HepG2 (cell line): ENCODE measurements at regions not wholly inside any gene's neighbourhood (a gene's known extent, or its start where the extent isn't known, plus 50 kb on each side); places are given as distances from the start of the nearest gene placed in this dataset.

Experiments used
- ATAC-seq: fragments of 200-7000 bp; cut with Tn5 transposase; 3 replicates; pipeline ENCODE4 v1.9.1; 2020; ENCODE audit warnings: mild to moderate bottlenecking, moderate library complexity
- BruUV-seq: library from RNA; stranded (reverse); fragments of 400-500 nt; replicated peaks from 2 replicates; lab custom pipeline; 2021; lab: Mats Ljungman, UMichigan
- CTCF ChIA-PET: fragments of 300-600 bp; formaldehyde crosslinking; extraction: SDS; loops from one replicate; lab custom pipeline; 2021; ENCODE audit warnings: low total read pairs, inconsistent platforms, low intra/inter-chr PET ratio; lab: Yijun Ruan, JAX
- POLR2A ChIA-PET: fragments of 350-600 bp; sonication (Branson Sonifier 250); formaldehyde crosslinking; loops from one replicate; lab custom pipeline; 2020; ENCODE audit warnings: antibody characterized with exemption, inconsistent platforms; lab: Yijun Ruan, JAX
- DNase-seq: peaks from one replicate; pipeline ENCODE4 v3.0.0-alpha.2; 2015; ENCODE audit warnings: low spot score
- FAIRE-seq: peaks from 3 replicates; lab custom pipeline; 2011; peaks lifted over from hg19 to GRCh38; lab: Jason Lieb, UNC
- H2AFZ ChIP-seq: one replicate; pipeline ENCODE4 v1.6.1; 2011; ENCODE audit warnings: low read length, inconsistent platforms
- H3K27ac ChIP-seq: fragments of 300-600 bp; 3 replicates; pipeline ENCODE4 v1.8.0; 2011; ENCODE audit warnings: mixed run types, mild to moderate bottlenecking, mixed read lengths, low read length, inconsistent platforms; ENCODE audit not compliant: insufficient read depth; ENCODE audit errors: extremely low read length
- H3K27me3 ChIP-seq, 2 experiments: fragments of 200-600 bp in 1 of 2; 2 replicates in 1 of 2; 3 replicates in 1 of 2; pipeline versions ENCODE4 v1.6.0 to v1.8.0; 2011; ENCODE audit warnings: low read length in 2 of 2, mild to moderate bottlenecking in 2 of 2, moderate library complexity in 2 of 2, inconsistent platforms in 1 of 2; ENCODE audit not compliant: insufficient read depth in 2 of 2, control insufficient read depth in 1 of 2
- H3K36me3 ChIP-seq, 2 experiments: fragments of 200-600 bp in 1 of 2; replicated peaks in 1 of 2; 2 replicates in 1 of 2; 3 replicates in 1 of 2; pipeline versions ENCODE4 v1.5.1 to v1.8.0; 2011; ENCODE audit warnings: low read length in 2 of 2, inconsistent platforms in 1 of 2; ENCODE audit not compliant: insufficient read depth in 2 of 2, control insufficient read depth in 1 of 2
- H3K4me1 ChIP-seq: 2 replicates; pipeline ENCODE4 v1.5.1; 2012; ENCODE audit warnings: low read length, inconsistent platforms; ENCODE audit not compliant: insufficient read depth
- H3K4me2 ChIP-seq: 2 replicates; pipeline ENCODE4 v1.6.0; 2011; ENCODE audit warnings: low read depth, low read length, inconsistent platforms
- H3K4me3 ChIP-seq, 3 experiments: fragments of 200-600 bp in 1 of 3; sonication (generic), shearing (Covaris generic) in 1 of 3; replicated peaks in 1 of 3; 2 replicates each; pipeline ENCODE4 v1.5.1; 2011 to 2016; ENCODE audit warnings: low read length in 3 of 3, inconsistent platforms in 2 of 3, low read depth in 2 of 3, mild to moderate bottlenecking in 2 of 3, control low read depth in 1 of 3, mixed read lengths in 1 of 3; ENCODE audit not compliant: insufficient read depth in 1 of 3
- H3K79me2 ChIP-seq: one replicate; pipeline ENCODE4 v1.6.1; 2011; ENCODE audit warnings: low read length, inconsistent platforms; ENCODE audit not compliant: insufficient read depth
- H3K9ac ChIP-seq: 2 replicates; pipeline ENCODE4 v1.6.0; 2011; ENCODE audit warnings: mild to moderate bottlenecking, low read depth, low read length, inconsistent platforms; ENCODE audit not compliant: insufficient read depth
- H3K9me3 ChIP-seq: 2 replicates; pipeline ENCODE4 v1.5.1; 2012; ENCODE audit warnings: mild to moderate bottlenecking, low read length
- H4K20me1 ChIP-seq: 2 replicates; pipeline ENCODE4 v1.6.0; 2011; ENCODE audit warnings: inconsistent platforms, mild to moderate bottlenecking, low read length, moderate library complexity; ENCODE audit not compliant: insufficient read depth
- FOSL1 ChIP-seq: sonication (generic); formaldehyde crosslinking; IDR thresholded peaks from 2 replicates; pipeline ENCODE4 v1.9.0; 2021; ENCODE audit warnings: missing genetic modification reagents, borderline replicate concordance
- HNRNPK ChIP-seq: fragments of 200-400 bp; formaldehyde crosslinking; IDR thresholded peaks from 2 replicates; pipeline ENCODE4 v1.6.1; 2018; ENCODE audit warnings: low read length, low read depth, moderate library complexity, mild to moderate bottlenecking; ENCODE audit not compliant: poor library complexity, severe bottlenecking
- JDP2 ChIP-seq: sonication (generic); formaldehyde crosslinking; IDR thresholded peaks from 2 replicates; pipeline ENCODE4 v1.8.1; 2022; ENCODE audit warnings: missing genetic modification reagents, borderline replicate concordance
- JUND ChIP-seq: sonication (generic); formaldehyde crosslinking; IDR thresholded peaks from 2 replicates; pipeline ENCODE4 v1.8.0; 2022; ENCODE audit warnings: mild to moderate bottlenecking, missing genetic modification reagents
- SNAPC2 ChIP-seq: sonication (generic); formaldehyde crosslinking; IDR thresholded peaks from 2 replicates; pipeline ENCODE4 v1.8.1; 2022; ENCODE audit warnings: mild to moderate bottlenecking, missing genetic modification reagents
- TMF1 ChIP-seq: sonication (generic); formaldehyde crosslinking; IDR thresholded peaks from 2 replicates; pipeline ENCODE4 v1.8.1; 2022; ENCODE audit warnings: low read depth, missing genetic modification reagents
- ZNF563 ChIP-seq: sonication (generic); formaldehyde crosslinking; IDR thresholded peaks from 2 replicates; pipeline ENCODE4 v1.8.0; 2022; ENCODE audit warnings: mild to moderate bottlenecking, moderate library complexity, missing genetic modification reagents
- ZNF615 ChIP-seq: sonication (generic); formaldehyde crosslinking; IDR thresholded peaks from 2 replicates; pipeline ENCODE4 v1.5.0; 2020; ENCODE audit warnings: mild to moderate bottlenecking, missing genetic modification reagents, borderline replicate concordance
- ZNF670 ChIP-seq: sonication (generic); formaldehyde crosslinking; IDR thresholded peaks from 2 replicates; pipeline ENCODE4 v1.8.0; 2022; ENCODE audit warnings: mild to moderate bottlenecking, missing genetic modification reagents, borderline replicate concordance
- ZNF788 ChIP-seq: sonication (generic); formaldehyde crosslinking; IDR thresholded peaks from 2 replicates; pipeline ENCODE4 v1.5.0; 2020; ENCODE audit warnings: mild to moderate bottlenecking, missing genetic modification reagents, borderline replicate concordance
- WGBS: methylation state at CpG from one replicate; pipeline ENCODE4 v1.1.6; 2017; ENCODE audit warnings: low lambda C conversion rate; 5-methylcytosine and 5-hydroxymethylcytosine counted together
- in situ Hi-C: cut with HindIII; loops from 2 replicates; pipeline ENCODE4 v1.10.0; 2017; ENCODE audit warnings: low pct_unique_long_range_greater_than_20kb; ENCODE audit not compliant: extremely low pct_ligation_motif_present
- intact Hi-C: fragments of 100-400 bp; cut with micrococcal nuclease; formaldehyde crosslinking; loops from one replicate; pipeline ENCODE4 v1.10.0; 2022; ENCODE audit not compliant: unreplicated experiment
- TF ChIP-seq, protein P1 (sequence below): sonication (generic); formaldehyde crosslinking; IDR thresholded peaks from 2 replicates; pipeline ENCODE4 v1.4.0; 2020; ENCODE audit warnings: missing genetic modification reagents, mild to moderate bottlenecking, borderline replicate concordance
- TF ChIP-seq, protein P2 (sequence below): sonication (generic); formaldehyde crosslinking; IDR thresholded peaks from 2 replicates; pipeline ENCODE4 v1.8.0; 2022; ENCODE audit warnings: mild to moderate bottlenecking, missing genetic modification reagents, moderate library complexity
- TF ChIP-seq, protein P3 (sequence below): sonication (generic); formaldehyde crosslinking; IDR thresholded peaks from 2 replicates; pipeline ENCODE4 v1.5.0; 2020; ENCODE audit warnings: mild to moderate bottlenecking, missing genetic modification reagents

DNA sequence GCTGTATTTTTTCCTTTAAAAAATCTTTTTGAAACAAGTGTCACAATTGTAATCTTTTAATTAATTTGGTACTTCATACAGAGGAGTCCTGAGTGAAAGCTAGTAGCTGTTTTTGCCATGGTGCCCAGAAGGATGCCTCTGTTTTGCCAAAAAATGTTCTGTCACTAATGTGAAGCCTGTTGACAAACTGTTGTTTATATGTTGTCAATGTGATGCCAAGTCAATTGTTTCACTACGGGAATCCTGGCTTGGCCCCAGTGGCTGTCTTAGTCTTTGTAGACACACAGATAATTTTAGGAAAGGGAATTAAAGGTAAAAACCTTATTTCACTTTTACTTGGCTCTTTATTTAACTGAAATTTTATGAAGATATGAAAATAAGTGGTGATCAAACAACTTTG, 706.4 kb upstream of the MMS22L start:
- WGBS = 0% methylated on average over 1 of the region's 1 CpG
- no peaks in the 10 kb centered on the region for H3K9me3 ChIP-seq
- H3K9ac ChIP-seq = no peak overlapping the region
- intact Hi-C loops (no loop called here), in situ Hi-C loops (no loop called here)
- FAIRE-seq (no peak), DNase-seq (no peak), ATAC-seq (no peak)
- TF ChIP-seq, protein P1, sequence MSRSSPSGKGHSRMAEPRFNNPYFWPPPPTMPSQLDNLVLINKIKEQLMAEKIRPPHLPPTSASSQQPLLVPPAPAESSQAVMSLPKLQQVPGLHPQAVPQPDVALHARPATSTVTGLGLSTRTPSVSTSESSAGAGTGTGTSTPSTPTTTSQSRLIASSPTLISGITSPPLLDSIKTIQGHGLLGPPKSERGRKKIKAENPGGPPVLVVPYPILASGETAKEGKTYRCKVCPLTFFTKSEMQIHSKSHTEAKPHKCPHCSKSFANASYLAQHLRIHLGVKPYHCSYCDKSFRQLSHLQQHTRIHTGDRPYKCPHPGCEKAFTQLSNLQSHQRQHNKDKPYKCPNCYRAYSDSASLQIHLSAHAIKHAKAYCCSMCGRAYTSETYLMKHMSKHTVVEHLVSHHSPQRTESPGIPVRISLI (CRISPR knock-in tag) = no peak
- TF ChIP-seq JUND = no peak
- BruUV-seq = no TSS peak
- no peaks in the 10 kb centered on the region for H3K27me3 ChIP-seq
- no peak overlapping the region for H3K4me2 ChIP-seq
- ChIA-PET CTCF (no interaction called here), POLR2A (no interaction called here)
- no peak overlapping the region for H2AFZ ChIP-seq
- no peaks in the 10 kb centered on the region for H3K4me1 ChIP-seq
- no peaks in the 10 kb centered on the region for H4K20me1 ChIP-seq
- no peak overlapping the region for H3K4me3 ChIP-seq
- H3K27ac ChIP-seq = no peak overlapping the region
- H3K79me2 ChIP-seq = no peaks in the 10 kb centered on the region
- H3K36me3 ChIP-seq = no peaks in the 10 kb centered on the region

DNA sequence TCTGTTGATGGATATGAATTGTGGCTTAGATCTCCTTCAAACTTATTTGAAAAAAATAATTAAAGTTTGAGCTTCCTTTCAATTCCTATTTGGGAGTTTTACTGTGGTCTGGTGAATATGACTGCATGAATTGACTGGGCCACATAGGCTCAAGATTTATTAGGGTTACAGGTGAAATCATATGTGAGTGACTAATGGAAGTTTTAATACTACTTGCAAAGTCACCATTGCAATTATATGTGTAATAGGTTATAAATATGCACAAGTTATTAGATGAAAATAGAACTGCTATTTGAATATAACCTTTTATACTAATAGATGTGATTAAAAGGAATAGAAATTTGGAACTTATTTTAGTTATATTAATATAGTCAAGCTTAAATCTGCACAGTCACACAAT, 712.1 kb upstream of the MMS22L start:
- Histone ChIP-seq H4K20me1 (no peaks in the 10 kb centered on the region; the same call in 1 of the 2 replicates), H3K4me1 (no peaks in the 10 kb centered on the region), H3K27ac (no peak overlapping the region), H3K9ac (no peak overlapping the region), H2AFZ (no peak overlapping the region), H3K79me2 (no peaks in the 10 kb centered on the region), H3K27me3 (no peaks in the 10 kb centered on the region), H3K4me2 (no peak overlapping the region)
- FAIRE-seq (no peak), ATAC-seq (no peak), DNase-seq (no peak)
- intact Hi-C loops = no loop called here
- in situ Hi-C loops = no loop called here
- TF ChIP-seq, protein P2, sequence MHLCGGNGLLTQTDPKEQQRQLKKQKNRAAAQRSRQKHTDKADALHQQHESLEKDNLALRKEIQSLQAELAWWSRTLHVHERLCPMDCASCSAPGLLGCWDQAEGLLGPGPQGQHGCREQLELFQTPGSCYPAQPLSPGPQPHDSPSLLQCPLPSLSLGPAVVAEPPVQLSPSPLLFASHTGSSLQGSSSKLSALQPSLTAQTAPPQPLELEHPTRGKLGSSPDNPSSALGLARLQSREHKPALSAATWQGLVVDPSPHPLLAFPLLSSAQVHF (CRISPR knock-in tag) = no peak
- TF ChIP-seq SNAPC2 (CRISPR knock-in tag) = no peak
- no peak for TF ChIP-seq ZNF670
- no peak for TF ChIP-seq TMF1 (CRISPR knock-in tag)
- no peak for TF ChIP-seq ZNF563 (CRISPR knock-in tag)
- TF ChIP-seq HNRNPK = no peak
- TF ChIP-seq ZNF615 (CRISPR knock-in tag) = no peak
- TF ChIP-seq, protein P3, sequence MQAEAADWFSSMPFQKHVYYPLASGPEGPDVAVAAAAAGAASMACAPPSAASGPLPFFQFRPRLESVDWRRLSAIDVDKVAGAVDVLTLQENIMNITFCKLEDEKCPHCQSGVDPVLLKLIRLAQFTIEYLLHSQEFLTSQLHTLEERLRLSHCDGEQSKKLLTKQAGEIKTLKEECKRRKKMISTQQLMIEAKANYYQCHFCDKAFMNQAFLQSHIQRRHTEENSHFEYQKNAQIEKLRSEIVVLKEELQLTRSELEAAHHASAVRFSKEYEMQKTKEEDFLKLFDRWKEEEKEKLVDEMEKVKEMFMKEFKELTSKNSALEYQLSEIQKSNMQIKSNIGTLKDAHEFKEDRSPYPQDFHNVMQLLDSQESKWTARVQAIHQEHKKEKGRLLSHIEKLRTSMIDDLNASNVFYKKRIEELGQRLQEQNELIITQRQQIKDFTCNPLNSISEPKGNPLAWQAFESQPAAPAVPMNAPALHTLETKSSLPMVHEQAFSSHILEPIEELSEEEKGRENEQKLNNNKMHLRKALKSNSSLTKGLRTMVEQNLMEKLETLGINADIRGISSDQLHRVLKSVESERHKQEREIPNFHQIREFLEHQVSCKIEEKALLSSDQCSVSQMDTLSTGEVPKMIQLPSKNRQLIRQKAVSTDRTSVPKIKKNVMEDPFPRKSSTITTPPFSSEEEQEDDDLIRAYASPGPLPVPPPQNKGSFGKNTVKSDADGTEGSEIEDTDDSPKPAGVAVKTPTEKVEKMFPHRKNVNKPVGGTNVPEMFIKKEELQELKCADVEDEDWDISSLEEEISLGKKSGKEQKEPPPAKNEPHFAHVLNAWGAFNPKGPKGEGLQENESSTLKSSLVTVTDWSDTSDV (CRISPR knock-in tag) = no peak
- TF ChIP-seq FOSL1 (CRISPR knock-in tag) = no peak
- TF ChIP-seq JDP2 (CRISPR knock-in tag) = no peak
- no peak for TF ChIP-seq ZNF788 (CRISPR knock-in tag)
- TF ChIP-seq, all 625 proteins: peak for 0
- Histone ChIP-seq H3K9me3 (no peaks in the 10 kb centered on the region), H3K4me3 (no peak overlapping the region), H3K36me3 (no peaks in the 10 kb centered on the region)
- BruUV-seq = no TSS peak
- CTCF ChIA-PET = no interaction called here
- POLR2A ChIA-PET = no interaction called here
